Neural progenitor cell (in vitro differentiated cells): ENCODE measurements at regions not wholly inside any gene's neighbourhood (a gene's known extent, or its start where the extent isn't known, plus 50 kb on each side); places are given as distances from the start of the nearest gene placed in this dataset.

Experiments
- DNase-seq: peaks from one replicate; pipeline ENCODE4 v3.0.0-alpha.2; 2016; ENCODE audit warnings: low spot score
- H2AFZ ChIP-seq: fragments of 200-600 bp; sonication (generic); replicated peaks from 2 replicates; pipeline ENCODE4 v1.6.1; 2016; ENCODE audit warnings: antibody characterized with exemption
- H3F3A ChIP-seq: fragments of 200-600 bp; sonication (generic); 2 replicates; pipeline ENCODE4 v1.6.1; 2016; ENCODE audit warnings: antibody characterized with exemption, low read depth
- H3K27ac ChIP-seq: fragments of 200-600 bp; sonication (generic); 2 replicates; pipeline ENCODE4 v1.5.1; 2016; ENCODE audit warnings: mild to moderate bottlenecking
- H3K27me3 ChIP-seq: fragments of 200-600 bp; sonication (generic); 2 replicates; pipeline ENCODE4 v1.6.1; 2016; ENCODE audit warnings: mild to moderate bottlenecking, moderate library complexity
- H3K36me3 ChIP-seq: fragments of 200-600 bp; sonication (generic); 2 replicates; pipeline ENCODE4 v1.5.1; 2016
- H3K4me1 ChIP-seq: fragments of 200-600 bp; sonication (generic); 2 replicates; pipeline ENCODE4 v1.6.1; 2016; ENCODE audit warnings: mixed run types
- H3K4me2 ChIP-seq: fragments of 200-600 bp; sonication (generic); 2 replicates; pipeline ENCODE4 v1.6.1; 2016
- H3K4me3 ChIP-seq: fragments of 200-600 bp; sonication (generic); 2 replicates; pipeline ENCODE4 v1.5.1; 2016
- H3K79me2 ChIP-seq: fragments of 200-600 bp; sonication (generic); 2 replicates; pipeline ENCODE4 v1.6.1; 2016; ENCODE audit warnings: low read depth
- H3K9ac ChIP-seq: fragments of 200-600 bp; sonication (generic); 2 replicates; pipeline ENCODE4 v1.6.1; 2016
- H3K9me3 ChIP-seq: fragments of 200-600 bp; sonication (generic); 2 replicates; pipeline ENCODE4 v1.5.1; 2016; ENCODE audit warnings: low read depth
- H4K20me1 ChIP-seq: fragments of 200-600 bp; sonication (generic); 2 replicates; pipeline ENCODE4 v1.6.1; 2016; ENCODE audit warnings: low read depth
- H3K27ac Mint-ChIP-seq: 3 replicates; pipeline ENCODE4 v1.8.0; 2021; ENCODE audit warnings: mixed read lengths
- H3K27me3 Mint-ChIP-seq: 2 replicates; pipeline ENCODE4 v1.8.0; 2022; ENCODE audit warnings: low read depth, mild to moderate bottlenecking, inconsistent platforms, moderate library complexity, mixed read lengths; ENCODE audit not compliant: insufficient read depth
- H3K36me3 Mint-ChIP-seq: 3 replicates; pipeline ENCODE4 v1.8.0; 2021; ENCODE audit warnings: mixed read lengths
- H3K4me1 Mint-ChIP-seq: 3 replicates; pipeline ENCODE4 v1.8.0; 2021; ENCODE audit warnings: mixed read lengths
- H3K4me3 Mint-ChIP-seq: 3 replicates; pipeline ENCODE4 v1.8.0; 2021; ENCODE audit warnings: mild to moderate bottlenecking, moderate library complexity, mixed read lengths
- H3K9me3 Mint-ChIP-seq: 3 replicates; pipeline ENCODE4 v1.8.0; 2020; ENCODE audit warnings: mixed read lengths
- CTCF ChIP-seq: fragments of 200-600 bp; sonication (generic); IDR thresholded peaks from 2 replicates; pipeline ENCODE4 v1.5.1; 2017; ENCODE audit warnings: antibody characterized with exemption, mild to moderate bottlenecking
- EZH2 ChIP-seq: fragments of 200-600 bp; sonication (generic); IDR thresholded peaks from 2 replicates; pipeline ENCODE4 v1.6.1; 2017; ENCODE audit warnings: antibody characterized with exemption, mild to moderate bottlenecking, moderate library complexity
- EZH2phosphoT487 ChIP-seq: fragments of 200-600 bp; sonication (generic); IDR thresholded peaks from 2 replicates; pipeline ENCODE4 v1.6.1; 2017; ENCODE audit warnings: antibody characterized with exemption

- H3K9me3 Mint-ChIP-seq: no peaks in the 10 kb centered on the region
- H2AFZ ChIP-seq: no peak overlapping the region
Observed at GRCh38 chr5:89436464-89436863, 553.5 kb upstream of the MEF2C start.

GRCh38 chr5:89435347-89435746, 552.4 kb upstream of the MEF2C start:
- Histone ChIP-seq H4K20me1 (no peaks in the 10 kb centered on the region), H3K4me1 (no peaks in the 10 kb centered on the region), H3K79me2 (no peaks in the 10 kb centered on the region), H3K9ac (no peak overlapping the region), H3F3A (no peaks in the 10 kb centered on the region), H3K9me3 (no peaks in the 10 kb centered on the region), H2AFZ (no peak overlapping the region), H3K4me2 (no peak overlapping the region), H3K36me3 (no peaks in the 10 kb centered on the region), H3K27ac (no peak overlapping the region), H3K4me3 (no peak overlapping the region), H3K27me3 (no peaks in the 10 kb centered on the region)
- TF ChIP-seq CTCF: no peak
- no peak for TF ChIP-seq EZH2
- no peak for TF ChIP-seq EZH2phosphoT487
- H3K36me3 Mint-ChIP-seq: no peaks in the 10 kb centered on the region
- H3K9me3 Mint-ChIP-seq: no peaks in the 10 kb centered on the region
- H3K27me3 Mint-ChIP-seq: no peaks in the 10 kb centered on the region
- peaks cover 5% of the 10 kb centered on the region for H3K4me1 Mint-ChIP-seq
- no peak overlapping the region for H3K4me3 Mint-ChIP-seq
- H3K27ac Mint-ChIP-seq: no peak overlapping the region
- DNase-seq: no peak

More at GRCh38 chr5:89436464-89436863, 553.5 kb upstream of the MEF2C start:
- Histone ChIP-seq H3F3A (no peaks in the 10 kb centered on the region), H3K4me1 (no peaks in the 10 kb centered on the region), H3K9me3 (no peaks in the 10 kb centered on the region), H3K4me3 (no peak overlapping the region), H3K27me3 (no peaks in the 10 kb centered on the region), H3K36me3 (no peaks in the 10 kb centered on the region), H3K27ac (no peak overlapping the region), H3K4me2 (no peak overlapping the region), H4K20me1 (no peaks in the 10 kb centered on the region), H3K9ac (no peak overlapping the region), H3K79me2 (no peaks in the 10 kb centered on the region)
- no peaks in the 10 kb centered on the region for H3K27me3 Mint-ChIP-seq
- TF ChIP-seq CTCF (no peak), EZH2 (no peak), EZH2phosphoT487 (no peak)
- H3K27ac Mint-ChIP-seq: no peak overlapping the region
- H3K36me3 Mint-ChIP-seq: no peaks in the 10 kb centered on the region
- H3K4me1 Mint-ChIP-seq: peaks cover 5% of the 10 kb centered on the region
- no peak overlapping the region for H3K4me3 Mint-ChIP-seq
- DNase-seq: no peak

- no peaks in the 10 kb centered on the region for H3K27me3 Mint-ChIP-seq
- no peaks in the 10 kb centered on the region for H3F3A ChIP-seq
- no peak overlapping the region for H3K9ac ChIP-seq
- H3K9me3 Mint-ChIP-seq: no peaks in the 10 kb centered on the region
- no peaks in the 10 kb centered on the region for H3K27me3 ChIP-seq
- DNase-seq: no peak
- H4K20me1 ChIP-seq: no peaks in the 10 kb centered on the region
- H2AFZ ChIP-seq: no peak overlapping the region
- TF ChIP-seq EZH2 (no peak), EZH2phosphoT487 (no peak), CTCF (no peak)
- no peaks in the 10 kb centered on the region for H3K79me2 ChIP-seq
- no peak overlapping the region for H3K4me2 ChIP-seq
- H3K36me3 ChIP-seq: no peaks in the 10 kb centered on the region
- H3K27ac ChIP-seq: no peak overlapping the region
- no peaks in the 10 kb centered on the region for H3K36me3 Mint-ChIP-seq
- no peak overlapping the region for H3K4me3 ChIP-seq
- no peaks in the 10 kb centered on the region for H3K4me1 ChIP-seq
- no peak overlapping the region for H3K27ac Mint-ChIP-seq
- no peak overlapping the region for H3K4me3 Mint-ChIP-seq
- no peaks in the 10 kb centered on the region for H3K9me3 ChIP-seq
- H3K4me1 Mint-ChIP-seq: no peaks in the 10 kb centered on the region
Observed at GRCh38 chr5:89428624-89429023, 545.6 kb upstream of the MEF2C start.
